ENCODE measurements at regions not wholly inside any gene's neighbourhood (a gene's known extent, or its start where the extent isn't known, plus 50 kb on each side); places are given as distances from the start of the nearest gene placed in this dataset.

DNA sequence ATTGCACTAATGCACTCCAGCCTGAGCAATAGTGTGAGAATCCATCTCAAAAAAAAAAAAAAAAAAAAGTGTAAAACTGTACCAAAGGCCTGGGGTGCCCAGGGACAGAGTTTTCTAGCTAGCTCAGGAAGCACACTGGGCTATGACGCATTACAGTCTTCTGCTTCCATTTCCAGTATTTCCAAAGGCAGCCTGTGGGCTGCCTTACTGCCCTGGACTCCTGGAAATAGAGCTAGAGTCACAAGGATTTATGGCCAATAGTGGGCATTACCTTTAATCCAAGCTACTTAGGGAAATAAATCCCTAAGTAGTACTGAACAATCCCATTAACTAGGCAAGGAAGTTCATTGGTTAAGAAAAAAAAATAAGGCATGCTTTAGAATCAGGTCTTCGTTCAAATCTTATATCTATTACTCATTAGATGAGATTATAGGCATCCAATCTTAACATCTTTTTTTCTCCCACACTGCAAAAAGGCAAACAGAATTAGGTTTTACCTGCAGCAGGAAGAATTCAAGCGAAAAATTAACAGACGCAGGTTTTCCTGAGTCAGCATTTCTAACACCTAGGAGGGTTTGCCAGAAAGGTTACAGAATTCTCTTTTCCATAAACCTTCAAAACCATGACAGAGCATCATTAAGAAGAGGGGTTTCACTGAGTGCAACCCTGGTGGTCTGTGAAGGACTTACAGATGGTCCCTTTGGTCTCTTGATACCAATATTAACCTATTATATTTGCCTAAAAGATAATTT lies 85.6 kb upstream of the CCDC112 start:
- no peak overlapping the region for H3K4me3 ChIP-seq (replicated peaks; ENCODE audit: low read depth, low read length)
- no peak for TF ChIP-seq CTCF (IDR thresholded peaks at IDR 0.05; ENCODE audit: low read depth, low read length, missing control alignments)
- no peak for DNase-seq (ENCODE audit: extremely low read depth, low read depth)

GRCh38 chr5:115379622-115380344 lies 83.3 kb upstream of the CCDC112 start:
- TF ChIP-seq CTCF (IDR thresholded peaks at IDR 0.05; ENCODE audit: low read depth, low read length, missing control alignments): no peak
- no peak for DNase-seq (ENCODE audit: extremely low read depth, low read depth)
- no peak overlapping the region for H3K4me3 ChIP-seq (replicated peaks; ENCODE audit: low read depth, low read length)

GRCh38 chr5:115378754-115379153 lies 82.3 kb upstream of the CCDC112 start:
- H3K4me3 ChIP-seq (replicated peaks; ENCODE audit: low read depth, low read length): no peak overlapping the region
- TF ChIP-seq CTCF (IDR thresholded peaks at IDR 0.05; ENCODE audit: low read depth, low read length, missing control alignments): no peak
- no peak for DNase-seq (ENCODE audit: extremely low read depth, low read depth)

DNA sequence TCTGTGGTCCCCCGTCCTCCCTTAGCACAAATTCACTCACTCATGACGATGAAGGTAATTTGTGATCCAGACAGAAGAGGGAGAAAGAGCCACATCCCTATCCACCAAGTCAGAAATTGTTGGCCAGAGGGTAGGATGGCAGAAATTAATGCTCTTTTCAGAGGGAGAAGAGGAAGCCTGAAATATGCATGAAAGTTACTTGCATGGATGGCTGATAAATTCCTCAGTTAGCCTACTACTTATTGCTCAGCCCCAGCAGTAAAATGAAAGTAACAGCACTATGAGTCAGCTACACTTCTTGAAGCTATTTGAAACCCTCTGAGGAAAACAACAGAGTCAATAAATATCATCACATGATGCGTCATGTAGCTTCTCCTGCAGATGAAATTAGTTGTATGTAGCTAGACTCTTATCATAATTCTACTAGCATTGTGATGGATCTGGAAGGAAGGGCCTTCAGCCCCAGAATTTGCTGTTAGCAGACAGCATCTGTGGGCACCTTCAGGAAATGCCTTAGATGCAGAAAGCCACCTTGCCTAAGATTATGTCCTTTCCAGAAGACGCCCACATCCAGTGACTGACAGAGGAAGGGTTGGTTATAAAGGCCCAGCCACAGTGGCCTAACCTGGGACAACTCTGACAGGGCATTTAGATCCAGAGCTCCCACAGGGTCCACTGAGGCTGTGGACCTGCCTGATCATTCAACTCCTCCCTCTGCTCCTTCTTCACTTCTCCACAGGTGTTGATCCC lies 81.2 kb upstream of the CCDC112 start:
- DNase-seq (ENCODE audit: extremely low read depth, low read depth): peak; percentile 67
- peak; percentile 23 for TF ChIP-seq CTCF (IDR thresholded peaks at IDR 0.05; ENCODE audit: low read depth, low read length, missing control alignments)
- no peak overlapping the region for H3K4me3 ChIP-seq (replicated peaks; ENCODE audit: low read depth, low read length)

DNA sequence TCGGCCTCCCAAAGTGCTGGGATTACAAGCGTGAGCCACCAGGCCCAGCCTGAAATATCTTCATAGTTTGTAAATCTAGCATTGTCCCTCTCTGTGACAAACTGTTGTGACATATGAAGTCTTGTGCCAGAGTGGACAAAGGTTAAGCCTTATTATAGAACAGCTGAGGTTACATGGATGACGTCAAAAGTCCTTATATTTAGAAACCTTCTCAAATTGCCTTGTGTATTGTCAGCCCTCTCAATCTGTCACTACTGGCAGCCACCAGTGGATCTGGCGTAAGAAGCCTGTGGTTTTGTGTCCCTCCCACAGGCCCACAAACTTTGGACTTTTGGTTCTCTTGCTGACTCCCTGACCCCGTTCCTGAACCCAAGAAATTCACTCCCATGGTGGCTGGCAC lies 79.4 kb upstream of the CCDC112 start:
- DNase-seq (ENCODE audit: extremely low read depth, low read depth): no peak
- no peak overlapping the region for H3K4me3 ChIP-seq (replicated peaks; ENCODE audit: low read depth, low read length)
- no peak for TF ChIP-seq CTCF (IDR thresholded peaks at IDR 0.05; ENCODE audit: low read depth, low read length, missing control alignments)

GRCh38 chr5:115374057-115374775 lies 77.8 kb upstream of the CCDC112 start:
- DNase-seq (ENCODE audit: extremely low read depth, low read depth): no peak
- TF ChIP-seq CTCF (IDR thresholded peaks at IDR 0.05; ENCODE audit: low read depth, low read length, missing control alignments): no peak
- H3K4me3 ChIP-seq (replicated peaks; ENCODE audit: low read depth, low read length): no peak overlapping the region

Measured in HFF-Myc (cell line).